ENCODE measurements at regions not wholly inside any gene's neighbourhood (a gene's known extent, or its start where the extent isn't known, plus 50 kb on each side); places are given as distances from the start of the nearest gene placed in this dataset.

- H3K36me3 ChIP-seq (ENCODE audit: insufficient read depth, low read length), result no peaks in the 10 kb centered on the region
- H3K9me2 ChIP-seq (ENCODE audit: insufficient read depth, low read length), result no peaks in the 10 kb centered on the region
- no peak overlapping the region for H3K9ac ChIP-seq (ENCODE audit: low read length)
- H3K9me3 ChIP-seq (ENCODE audit: low read length), result no peaks in the 10 kb centered on the region
- H3K27ac ChIP-seq (ENCODE audit: low read length), result no peak overlapping the region
- no peaks in the 10 kb centered on the region for H4K20me1 ChIP-seq (ENCODE audit: insufficient read depth)
- no peaks in the 10 kb centered on the region for H3K27me3 ChIP-seq (ENCODE audit: insufficient read depth, low read depth, low read length)
- no peak overlapping the region for H3K4me2 ChIP-seq (ENCODE audit: low read length)
- H3F3A ChIP-seq (ENCODE audit: insufficient read depth, low read length, poor library complexity, severe bottlenecking), result no peaks in the 10 kb centered on the region
- H3K4me3 ChIP-seq (ENCODE audit: low read length), result no peak overlapping the region
- no peak overlapping the region for H2AFZ ChIP-seq (ENCODE audit: low read depth, low read length)
- H3K79me2 ChIP-seq (replicated peaks; ENCODE audit: insufficient read depth, low read length), result no peaks in the 10 kb centered on the region
- TF ChIP-seq TAF1 (IDR thresholded peaks at IDR 0.05; ENCODE audit: low read depth), result no peak
- TF ChIP-seq EZH2 (IDR thresholded peaks at IDR 0.05; ENCODE audit: borderline replicate concordance, insufficient read depth, low read length, poor library complexity, severe bottlenecking), result no peak
- no peak for TF ChIP-seq RAD21 (conservative IDR thresholded peaks at IDR 0.05)
- TF ChIP-seq SMC3 (conservative IDR thresholded peaks at IDR 0.05; ENCODE audit: poor library complexity), result no peak
- no peak for TF ChIP-seq EP300 (conservative IDR thresholded peaks at IDR 0.05; ENCODE audit: poor library complexity, severe bottlenecking)
- TF ChIP-seq MXI1 (conservative IDR thresholded peaks at IDR 0.05; ENCODE audit: poor library complexity, severe bottlenecking), result no peak
- TF ChIP-seq POLR2AphosphoS5 (IDR thresholded peaks at IDR 0.05), result no peak
- TF ChIP-seq, protein P1, sequence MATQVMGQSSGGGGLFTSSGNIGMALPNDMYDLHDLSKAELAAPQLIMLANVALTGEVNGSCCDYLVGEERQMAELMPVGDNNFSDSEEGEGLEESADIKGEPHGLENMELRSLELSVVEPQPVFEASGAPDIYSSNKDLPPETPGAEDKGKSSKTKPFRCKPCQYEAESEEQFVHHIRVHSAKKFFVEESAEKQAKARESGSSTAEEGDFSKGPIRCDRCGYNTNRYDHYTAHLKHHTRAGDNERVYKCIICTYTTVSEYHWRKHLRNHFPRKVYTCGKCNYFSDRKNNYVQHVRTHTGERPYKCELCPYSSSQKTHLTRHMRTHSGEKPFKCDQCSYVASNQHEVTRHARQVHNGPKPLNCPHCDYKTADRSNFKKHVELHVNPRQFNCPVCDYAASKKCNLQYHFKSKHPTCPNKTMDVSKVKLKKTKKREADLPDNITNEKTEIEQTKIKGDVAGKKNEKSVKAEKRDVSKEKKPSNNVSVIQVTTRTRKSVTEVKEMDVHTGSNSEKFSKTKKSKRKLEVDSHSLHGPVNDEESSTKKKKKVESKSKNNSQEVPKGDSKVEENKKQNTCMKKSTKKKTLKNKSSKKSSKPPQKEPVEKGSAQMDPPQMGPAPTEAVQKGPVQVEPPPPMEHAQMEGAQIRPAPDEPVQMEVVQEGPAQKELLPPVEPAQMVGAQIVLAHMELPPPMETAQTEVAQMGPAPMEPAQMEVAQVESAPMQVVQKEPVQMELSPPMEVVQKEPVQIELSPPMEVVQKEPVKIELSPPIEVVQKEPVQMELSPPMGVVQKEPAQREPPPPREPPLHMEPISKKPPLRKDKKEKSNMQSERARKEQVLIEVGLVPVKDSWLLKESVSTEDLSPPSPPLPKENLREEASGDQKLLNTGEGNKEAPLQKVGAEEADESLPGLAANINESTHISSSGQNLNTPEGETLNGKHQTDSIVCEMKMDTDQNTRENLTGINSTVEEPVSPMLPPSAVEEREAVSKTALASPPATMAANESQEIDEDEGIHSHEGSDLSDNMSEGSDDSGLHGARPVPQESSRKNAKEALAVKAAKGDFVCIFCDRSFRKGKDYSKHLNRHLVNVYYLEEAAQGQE (IDR thresholded peaks at IDR 0.05; ENCODE audit: borderline replicate concordance), result no peak
- no peak for TF ChIP-seq CTCF (IDR thresholded peaks at IDR 0.05; ENCODE audit: poor library complexity, severe bottlenecking)
Observed at GRCh38 chr15:87461631-87462030, 794.9 kb downstream of the NTRK3 start.

- Histone ChIP-seq H4K20me1 (ENCODE audit: insufficient read depth) (no peaks in the 10 kb centered on the region), H3K36me3 (ENCODE audit: insufficient read depth, low read length) (no peaks in the 10 kb centered on the region), H3K27me3 (ENCODE audit: insufficient read depth, low read depth, low read length) (no peaks in the 10 kb centered on the region), H3K9me2 (ENCODE audit: insufficient read depth, low read length) (no peaks in the 10 kb centered on the region), H3K27ac (ENCODE audit: low read length) (no peak overlapping the region), H3K4me2 (ENCODE audit: low read length) (no peak overlapping the region), H3K9me3 (ENCODE audit: low read length) (no peaks in the 10 kb centered on the region), H3K9ac (ENCODE audit: low read length) (no peak overlapping the region), H3K79me2 (replicated peaks; ENCODE audit: insufficient read depth, low read length) (no peaks in the 10 kb centered on the region), H2AFZ (ENCODE audit: low read depth, low read length) (no peak overlapping the region), H3K4me3 (ENCODE audit: low read length) (no peak overlapping the region), H3F3A (ENCODE audit: insufficient read depth, low read length, poor library complexity, severe bottlenecking) (no peaks in the 10 kb centered on the region)
- TF ChIP-seq MXI1 (conservative IDR thresholded peaks at IDR 0.05; ENCODE audit: poor library complexity, severe bottlenecking) (no peak), RAD21 (conservative IDR thresholded peaks at IDR 0.05) (no peak), POLR2AphosphoS5 (IDR thresholded peaks at IDR 0.05) (no peak), SMC3 (conservative IDR thresholded peaks at IDR 0.05; ENCODE audit: poor library complexity) (no peak), EZH2 (IDR thresholded peaks at IDR 0.05; ENCODE audit: borderline replicate concordance, insufficient read depth, low read length, poor library complexity, severe bottlenecking) (no peak), TAF1 (IDR thresholded peaks at IDR 0.05; ENCODE audit: low read depth) (no peak), CTCF (IDR thresholded peaks at IDR 0.05; ENCODE audit: poor library complexity, severe bottlenecking) (no peak), EP300 (conservative IDR thresholded peaks at IDR 0.05; ENCODE audit: poor library complexity, severe bottlenecking) (no peak)
- TF ChIP-seq, protein P1 (IDR thresholded peaks at IDR 0.05; ENCODE audit: borderline replicate concordance), result no peak
Observed at GRCh38 chr15:87454860-87455259, 801.7 kb downstream of the NTRK3 start.

Measured in neural cell (in vitro differentiated cells).